Spleen (tissue), 11 donors: ENCODE measurements at regions not wholly inside any gene's neighbourhood (a gene's known extent, or its start where the extent isn't known, plus 50 kb on each side); places are given as distances from the start of the nearest gene placed in this dataset.

Experiments
- DNase-seq: peaks from one replicate; pipeline ENCODE4 v3.0.0-alpha.2; 2020
- H3K27ac ChIP-seq, 8 donors: fragments of 200-600 bp; sonication (generic) in 7 of 8; 1 replicate in 4 of 8; 2 replicates in 4 of 8; pipeline versions ENCODE4 v1.5.0 to v1.8.0; 2016 to 2021; ENCODE audit warnings: inconsistent platforms in 4 of 8, mild to moderate bottlenecking in 4 of 8, moderate library complexity in 1 of 8
- H3K27me3 ChIP-seq, 7 donors: fragments of 200-600 bp; sonication (generic) in 6 of 7; replicated peaks in 1 of 7; 1 replicate in 4 of 7; 2 replicates in 3 of 7; pipeline versions ENCODE4 v1.5.0 to v1.8.0; 2016 to 2021; ENCODE audit warnings: inconsistent platforms in 3 of 7, mild to moderate bottlenecking in 1 of 7
- H3K36me3 ChIP-seq, 6 donors: fragments of 200-600 bp; sonication (generic) in 5 of 6; 1 replicate in 4 of 6; 2 replicates in 2 of 6; pipeline versions ENCODE4 v1.5.0 to v1.8.0; 2016 to 2021; ENCODE audit warnings: inconsistent platforms in 2 of 6
- H3K4me1 ChIP-seq, 6 donors: fragments of 200-600 bp; sonication (generic) in 5 of 6; 1 replicate in 3 of 6; 2 replicates in 3 of 6; pipeline versions ENCODE4 v1.5.0 to v1.8.0; 2016 to 2021; ENCODE audit warnings: inconsistent platforms in 3 of 6
- H3K4me3 ChIP-seq, 8 donors: fragments of 200-600 bp; sonication (generic) in 7 of 8; 1 replicate in 4 of 8; 2 replicates in 4 of 8; pipeline versions ENCODE4 v1.5.0 to v1.8.0; 2016 to 2021; ENCODE audit warnings: inconsistent platforms in 4 of 8, mild to moderate bottlenecking in 4 of 8, moderate library complexity in 2 of 8
- H3K9me3 ChIP-seq, 8 donors: fragments of 200-600 bp; sonication (generic) in 7 of 8; 1 replicate in 4 of 8; 2 replicates in 4 of 8; pipeline versions ENCODE4 v1.5.0 to v1.8.0; 2016 to 2021; ENCODE audit warnings: inconsistent platforms in 4 of 8
- POLR2A ChIP-seq, 3 donors: fragments of 450-650 bp; IDR thresholded peaks; one replicate each; pipeline ENCODE4 v1.5.1; 2017; ENCODE audit warnings: antibody characterized with exemption in 3 of 3, mild to moderate bottlenecking in 1 of 3
- POLR2AphosphoS5 ChIP-seq, 3 donors: sonication (generic); formaldehyde crosslinking; IDR thresholded peaks; one replicate each; pipeline ENCODE4 v1.5.1; 2017; ENCODE audit warnings: antibody characterized with exemption in 3 of 3
- WGBS, 5 donors: extraction: QIAGEN DNeasy Blood & Tissue Kit in 3 of 5; methylation state at CpG; one replicate each; pipeline versions ENCODE4 v1.1.5 to v1.1.7; 2013 to 2018; 5-methylcytosine and 5-hydroxymethylcytosine counted together
- intact Hi-C: fragments of 100-400 bp; cut with DNase I; formaldehyde crosslinking; loops from one replicate; pipeline ENCODE4 v1.15.0; 2023; ENCODE audit warnings: low total_unique reads
- TF ChIP-seq, protein P1 (sequence below), 11 experiments: fragments of 200-600 bp in 7 of 11; fragments of 450-650 bp in 4 of 11; sonication (generic) in 4 of 11; IDR thresholded peaks in 8 of 11; conservative IDR thresholded peaks in 3 of 11; 1 replicate in 7 of 11; 2 replicates in 4 of 11; pipeline versions ENCODE4 v1.4.0 to v1.8.0; 2016 to 2021; ENCODE audit warnings: antibody characterized with exemption in 11 of 11, inconsistent platforms in 4 of 11, mild to moderate bottlenecking in 1 of 11
- donor health status: healthy with polysubstance abuse.
- donor health status: DM: no; HTN: no; CAD: no; lungs with moderate emphysema.
- donor health status: DM: no; HTN: no; CAD: no.
- donor health status: Bipolar disorder and iron deficiency.
- donor health status: healthy.
- donor health status: DM: no; HTN: no; CAD: no.
- donor health status: DM: yes; HTN: yes; CAD: no.

- no peak for DNase-seq
- H3K36me3 ChIP-seq, result no peaks in the 10 kb centered on the region
- H3K4me3 ChIP-seq, result no peak overlapping the region
- H3K9me3 ChIP-seq, result no peaks in the 10 kb centered on the region
- peaks cover 0 to 27% (median 0%) of the 10 kb centered on the region in 7 donors for H3K27me3 ChIP-seq
- intact Hi-C loops, result no loop called here
- no peak for TF ChIP-seq POLR2A (IDR thresholded peaks at IDR 0.05)
- TF ChIP-seq, protein P1, sequence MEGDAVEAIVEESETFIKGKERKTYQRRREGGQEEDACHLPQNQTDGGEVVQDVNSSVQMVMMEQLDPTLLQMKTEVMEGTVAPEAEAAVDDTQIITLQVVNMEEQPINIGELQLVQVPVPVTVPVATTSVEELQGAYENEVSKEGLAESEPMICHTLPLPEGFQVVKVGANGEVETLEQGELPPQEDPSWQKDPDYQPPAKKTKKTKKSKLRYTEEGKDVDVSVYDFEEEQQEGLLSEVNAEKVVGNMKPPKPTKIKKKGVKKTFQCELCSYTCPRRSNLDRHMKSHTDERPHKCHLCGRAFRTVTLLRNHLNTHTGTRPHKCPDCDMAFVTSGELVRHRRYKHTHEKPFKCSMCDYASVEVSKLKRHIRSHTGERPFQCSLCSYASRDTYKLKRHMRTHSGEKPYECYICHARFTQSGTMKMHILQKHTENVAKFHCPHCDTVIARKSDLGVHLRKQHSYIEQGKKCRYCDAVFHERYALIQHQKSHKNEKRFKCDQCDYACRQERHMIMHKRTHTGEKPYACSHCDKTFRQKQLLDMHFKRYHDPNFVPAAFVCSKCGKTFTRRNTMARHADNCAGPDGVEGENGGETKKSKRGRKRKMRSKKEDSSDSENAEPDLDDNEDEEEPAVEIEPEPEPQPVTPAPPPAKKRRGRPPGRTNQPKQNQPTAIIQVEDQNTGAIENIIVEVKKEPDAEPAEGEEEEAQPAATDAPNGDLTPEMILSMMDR (IDR thresholded peaks at IDR 0.05 in 8 of 11, conservative IDR thresholded peaks at IDR 0.05 in 3 of 11), result no peak
- TF ChIP-seq POLR2AphosphoS5 (IDR thresholded peaks at IDR 0.05), result no peak
- H3K27ac ChIP-seq, result no peak overlapping the region
- no peaks in the 10 kb centered on the region for H3K4me1 ChIP-seq
These were observed 80.3 kb upstream of the ABHD2 start for GRCh38 chr15:89007989-89008388.

- no peaks in the 10 kb centered on the region for H3K4me1 ChIP-seq
- 70 to 85% (median 77%) methylated on average over 6 of the region's 6 CpGs for WGBS, 5 donors
- H3K9me3 ChIP-seq, result no peaks in the 10 kb centered on the region
- no peaks in the 10 kb centered on the region for H3K36me3 ChIP-seq
- intact Hi-C loops, result no loop called here
- TF ChIP-seq, protein P1 (IDR thresholded peaks at IDR 0.05 in 8 of 11, conservative IDR thresholded peaks at IDR 0.05 in 3 of 11), result no peak
- TF ChIP-seq POLR2AphosphoS5 (IDR thresholded peaks at IDR 0.05) (no peak), POLR2A (IDR thresholded peaks at IDR 0.05) (no peak)
- H3K4me3 ChIP-seq, result no peak overlapping the region
- peaks cover 0 to 27% (median 0%) of the 10 kb centered on the region in 7 donors for H3K27me3 ChIP-seq
- H3K27ac ChIP-seq, result no peak overlapping the region
- DNase-seq, result no peak
These were observed 79.2 kb upstream of the ABHD2 start for GRCh38 chr15:89009080-89009479.

DNA sequence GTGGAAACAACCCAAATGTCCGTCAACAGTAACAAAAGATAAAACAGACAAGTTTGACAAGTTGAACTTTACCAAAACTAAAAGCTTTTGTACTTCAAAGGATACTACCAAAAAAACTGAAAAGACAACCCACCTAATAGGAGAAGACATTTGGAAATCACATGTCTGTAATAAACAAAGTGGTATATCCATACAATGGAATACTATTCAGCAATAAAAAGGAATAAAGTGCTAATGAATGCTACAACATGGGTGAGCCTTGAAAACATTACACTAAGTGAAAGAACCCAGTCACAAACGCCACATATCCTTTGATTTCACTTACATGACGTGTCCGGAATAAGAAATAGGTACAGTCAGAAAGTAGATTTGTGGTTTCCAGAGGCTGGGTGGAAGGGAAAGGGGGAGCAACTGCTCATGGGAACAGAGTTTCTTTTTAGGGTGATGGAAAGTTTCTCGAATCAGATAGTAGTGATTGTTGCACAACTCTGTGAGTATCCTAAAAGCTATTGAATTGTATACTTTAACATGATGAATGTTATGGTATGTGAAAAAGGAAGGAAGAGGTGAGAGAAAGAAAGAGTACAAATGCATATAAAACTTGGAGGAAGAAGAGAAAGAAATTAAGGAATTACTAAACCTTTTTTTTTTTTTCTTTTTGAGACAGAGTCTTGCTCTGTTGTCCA is 72.7 kb upstream of the ABHD2 start:
- Histone ChIP-seq H3K27ac (no peak overlapping the region), H3K9me3 (peaks cover 0 to 6% (median 0%) of the 10 kb centered on the region in 8 donors), H3K4me3 (no peak overlapping the region), H3K36me3 (no peaks in the 10 kb centered on the region), H3K27me3 (peaks cover 0 to 39% (median 0%) of the 10 kb centered on the region in 7 donors), H3K4me1 (peaks cover 10 to 27% (median 17%) of the 10 kb centered on the region in 6 donors)
- 84 to 93% (median 90%) methylated on average over 5 of the region's 5 CpGs for WGBS, 5 donors
- DNase-seq, result no peak
- intact Hi-C loops, result loop anchor here (10.0 kb wide), 1 partner anchor 111 kb away; no protein-coding TSS in a partner anchor
- no peak for TF ChIP-seq POLR2A (IDR thresholded peaks at IDR 0.05)
- no peak for TF ChIP-seq POLR2AphosphoS5 (IDR thresholded peaks at IDR 0.05)
- TF ChIP-seq, protein P1 (IDR thresholded peaks at IDR 0.05 in 8 of 11, conservative IDR thresholded peaks at IDR 0.05 in 3 of 11), result no peak

- intact Hi-C loops, result loop anchor here (10.0 kb wide), 1 partner anchor 112 kb away; no protein-coding TSS in a partner anchor
- Histone ChIP-seq H3K4me1 (peaks cover 10 to 27% (median 17%) of the 10 kb centered on the region in 6 donors), H3K4me3 (no peak overlapping the region), H3K36me3 (no peaks in the 10 kb centered on the region), H3K9me3 (peaks cover 0 to 6% (median 0%) of the 10 kb centered on the region in 8 donors), H3K27ac (no peak overlapping the region), H3K27me3 (peaks cover 0 to 33% (median 0%) of the 10 kb centered on the region in 7 donors)
- TF ChIP-seq POLR2AphosphoS5 (IDR thresholded peaks at IDR 0.05), result no peak
- TF ChIP-seq POLR2A (IDR thresholded peaks at IDR 0.05), result no peak
- TF ChIP-seq, protein P1 (IDR thresholded peaks at IDR 0.05 in 8 of 11, conservative IDR thresholded peaks at IDR 0.05 in 3 of 11), result no peak
- 79 to 94% (median 87%) methylated on average over 10 of the region's 10 CpGs for WGBS, 5 donors
- DNase-seq, result no peak
These were observed 71.7 kb upstream of the ABHD2 start for GRCh38 chr15:89016549-89017041.
